Neural crest cell (in vitro differentiated cells): ENCODE measurements at regions not wholly inside any gene's neighbourhood (a gene's known extent, or its start where the extent isn't known, plus 50 kb on each side); places are given as distances from the start of the nearest gene placed in this dataset.
"Not testable (repeated sequence)": the region's sequence is repeated elsewhere in the genome, so short reads cannot be mapped to it uniquely, and the experiment has no call there.

Experiments
- DNase-seq: peaks from one replicate; pipeline ENCODE4 v3.0.0; 2021; ENCODE audit warnings: low read depth, mixed read lengths, low spot score
- H3K27ac Mint-ChIP-seq: one replicate; pipeline ENCODE4 v1.8.0; 2021; ENCODE audit warnings: mild to moderate bottlenecking, mixed read lengths; ENCODE audit not compliant: unreplicated experiment
- H3K27me3 Mint-ChIP-seq: 2 replicates; pipeline ENCODE4 v1.8.0; 2021; ENCODE audit warnings: low read depth, mild to moderate bottlenecking, mixed read lengths
- H3K36me3 Mint-ChIP-seq: 2 replicates; pipeline ENCODE4 v1.8.0; 2021; ENCODE audit warnings: low read depth, mild to moderate bottlenecking, mixed read lengths
- H3K4me1 Mint-ChIP-seq: 2 replicates; pipeline ENCODE4 v1.8.0; 2021; ENCODE audit warnings: mixed read lengths
- H3K4me3 Mint-ChIP-seq: one replicate; pipeline ENCODE4 v1.8.0; 2021; ENCODE audit warnings: mild to moderate bottlenecking, mixed read lengths
- H3K9me3 Mint-ChIP-seq: 2 replicates; pipeline ENCODE4 v1.8.0; 2021; ENCODE audit warnings: mixed read lengths
- CTCF ChIP-seq: fragments of 200-600 bp; sonication (generic); conservative IDR thresholded peaks from 2 replicates; pipeline ENCODE4 v1.5.0; 2021; ENCODE audit warnings: antibody characterized with exemption, mild to moderate bottlenecking

- Mint-ChIP-seq H3K27ac (no peak overlapping the region), H3K9me3 (peaks cover 5% of the 10 kb centered on the region), H3K27me3 (no peaks in the 10 kb centered on the region), H3K4me1 (peaks cover 26% of the 10 kb centered on the region), H3K36me3 (no peaks in the 10 kb centered on the region), H3K4me3 (no peak overlapping the region)
- DNase-seq: no peak
- no peak for TF ChIP-seq CTCF
These were observed 1162.4 kb downstream of the BRINP3 start for GRCh38 chr1:189315035-189315901.

DNA sequence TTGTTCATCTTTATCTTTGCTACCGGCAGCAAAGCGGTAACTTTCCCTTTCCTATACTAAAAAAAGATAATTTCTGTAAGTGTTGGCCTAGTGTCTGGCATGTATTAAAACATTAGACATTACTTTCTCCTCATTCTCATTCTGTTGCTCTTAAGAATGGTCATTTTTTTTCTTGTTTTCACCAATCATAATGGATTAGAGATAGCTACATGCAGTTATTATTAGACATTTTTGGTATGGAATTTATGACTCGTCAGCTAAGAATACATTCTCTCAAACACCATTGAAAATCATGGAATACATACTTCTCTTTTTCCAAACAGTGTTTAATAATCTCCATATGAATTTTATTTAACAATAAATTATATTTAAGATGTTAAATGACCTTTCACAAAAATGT lies 1154.6 kb downstream of the BRINP3 start:
- Mint-ChIP-seq H3K27me3 (no peaks in the 10 kb centered on the region), H3K36me3 (peaks cover under 1% of the 10 kb centered on the region), H3K9me3 (peaks cover 5% of the 10 kb centered on the region), H3K4me3 (no peak overlapping the region), H3K27ac (no peak overlapping the region), H3K4me1 (no peaks in the 10 kb centered on the region)
- no peak for TF ChIP-seq CTCF
- DNase-seq: no peak

GRCh38 chr1:189331071-189331470 lies 1146.6 kb downstream of the BRINP3 start:
- H3K9me3 Mint-ChIP-seq, H3K4me1 Mint-ChIP-seq, H3K4me3 Mint-ChIP-seq, H3K27me3 Mint-ChIP-seq, H3K27ac Mint-ChIP-seq, H3K36me3 Mint-ChIP-seq, DNase-seq: not testable (repeated sequence)

GRCh38 chr1:189336115-189337100 lies 1141.3 kb downstream of the BRINP3 start:
- Mint-ChIP-seq H3K4me3 (no peak overlapping the region), H3K27ac (peak overlapping the region; percentile 62), H3K36me3 (no peaks in the 10 kb centered on the region), H3K27me3 (no peaks in the 10 kb centered on the region), H3K9me3 (peaks cover 2% of the 10 kb centered on the region), H3K4me1 (no peaks in the 10 kb centered on the region)
- no peak for DNase-seq
- TF ChIP-seq CTCF: no peak

DNA sequence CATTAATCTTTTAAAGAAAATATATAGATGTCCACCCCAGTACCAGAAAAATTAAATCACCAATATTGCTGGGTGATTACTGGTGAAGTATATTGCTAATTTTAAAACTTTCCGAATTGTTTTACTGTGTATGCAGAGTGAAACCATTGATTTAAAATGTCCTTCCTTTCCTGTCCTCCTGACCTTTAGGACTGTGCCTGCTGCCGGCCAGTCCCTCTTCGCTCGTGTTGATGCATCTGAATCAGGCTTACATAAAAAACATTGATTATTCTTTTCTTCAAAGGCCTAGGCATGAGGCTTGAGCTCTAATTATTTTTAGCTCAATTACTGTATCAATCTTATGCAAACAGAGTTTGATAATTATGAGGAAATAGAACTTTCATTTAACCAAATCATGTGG lies 1128.1 kb downstream of the BRINP3 start:
- H3K4me3 Mint-ChIP-seq: no peak overlapping the region
- H3K4me1 Mint-ChIP-seq: peaks cover 8% of the 10 kb centered on the region
- no peaks in the 10 kb centered on the region for H3K27me3 Mint-ChIP-seq
- H3K27ac Mint-ChIP-seq: no peak overlapping the region
- DNase-seq: no peak
- no peaks in the 10 kb centered on the region for H3K36me3 Mint-ChIP-seq
- TF ChIP-seq CTCF: no peak
- H3K9me3 Mint-ChIP-seq: no peaks in the 10 kb centered on the region
